BJ (cell line): ENCODE measurements at regions not wholly inside any gene's neighbourhood (a gene's known extent, or its start where the extent isn't known, plus 50 kb on each side); places are given as distances from the start of the nearest gene placed in this dataset.

Experiments used
- CTCF ChIA-PET: fragments of 350-600 bp; formaldehyde crosslinking; extraction: SDS; loops from one replicate; lab custom pipeline; 2021; ENCODE audit warnings: antibody characterized with exemption, inconsistent platforms; lab: Yijun Ruan, JAX
- POLR2A ChIA-PET: fragments of 300-600 bp; sonication (Branson Sonifier 250); formaldehyde crosslinking; extraction: SDS; loops from one replicate; lab custom pipeline; 2021; ENCODE audit warnings: antibody characterized with exemption; lab: Charles Lee
- DNase-seq: peaks from one replicate; pipeline ENCODE4 v3.0.0-alpha.2; 2011; ENCODE audit warnings: low read depth
- H3K27me3 ChIP-seq: 2 replicates; pipeline ENCODE4 v1.6.0; 2011; ENCODE audit warnings: low read length; ENCODE audit not compliant: control insufficient read depth, insufficient read depth
- H3K36me3 ChIP-seq: 2 replicates; pipeline ENCODE4 v1.5.1; 2011; ENCODE audit warnings: low read length; ENCODE audit not compliant: control insufficient read depth, insufficient read depth
- H3K4me3 ChIP-seq: 2 replicates; pipeline ENCODE4 v1.5.1; 2011; ENCODE audit warnings: low read depth, mild to moderate bottlenecking, control low read depth, low read length
- TF ChIP-seq, protein P1 (sequence below): IDR thresholded peaks from 2 replicates; pipeline ENCODE4 v1.5.1; 2011; ENCODE audit warnings: low read depth, mild to moderate bottlenecking, control low read depth, inconsistent platforms, low read length, moderate library complexity; ENCODE audit not compliant: insufficient read depth

DNA sequence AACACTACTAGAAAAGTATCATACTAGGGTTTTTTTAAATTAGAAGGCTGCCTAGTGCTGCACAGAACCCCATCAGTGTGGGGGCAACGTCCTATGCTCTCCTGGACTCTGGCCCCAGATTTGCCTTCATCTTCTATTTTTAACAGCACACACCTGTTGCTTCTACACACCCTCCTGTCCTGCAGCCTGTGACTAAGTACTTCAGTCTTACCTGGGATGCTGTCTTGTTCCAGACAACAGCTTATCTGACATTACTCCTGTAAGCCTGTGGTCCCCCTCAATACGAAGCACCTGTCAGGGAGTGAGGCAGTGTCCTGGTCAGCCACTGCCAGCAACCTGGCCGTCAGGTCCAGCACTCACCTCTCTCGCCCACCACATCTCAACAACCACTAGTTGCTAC is 247.6 kb upstream of the PSMD7 start:
- H3K27me3 ChIP-seq, result no peaks in the 10 kb centered on the region
- TF ChIP-seq, protein P1, sequence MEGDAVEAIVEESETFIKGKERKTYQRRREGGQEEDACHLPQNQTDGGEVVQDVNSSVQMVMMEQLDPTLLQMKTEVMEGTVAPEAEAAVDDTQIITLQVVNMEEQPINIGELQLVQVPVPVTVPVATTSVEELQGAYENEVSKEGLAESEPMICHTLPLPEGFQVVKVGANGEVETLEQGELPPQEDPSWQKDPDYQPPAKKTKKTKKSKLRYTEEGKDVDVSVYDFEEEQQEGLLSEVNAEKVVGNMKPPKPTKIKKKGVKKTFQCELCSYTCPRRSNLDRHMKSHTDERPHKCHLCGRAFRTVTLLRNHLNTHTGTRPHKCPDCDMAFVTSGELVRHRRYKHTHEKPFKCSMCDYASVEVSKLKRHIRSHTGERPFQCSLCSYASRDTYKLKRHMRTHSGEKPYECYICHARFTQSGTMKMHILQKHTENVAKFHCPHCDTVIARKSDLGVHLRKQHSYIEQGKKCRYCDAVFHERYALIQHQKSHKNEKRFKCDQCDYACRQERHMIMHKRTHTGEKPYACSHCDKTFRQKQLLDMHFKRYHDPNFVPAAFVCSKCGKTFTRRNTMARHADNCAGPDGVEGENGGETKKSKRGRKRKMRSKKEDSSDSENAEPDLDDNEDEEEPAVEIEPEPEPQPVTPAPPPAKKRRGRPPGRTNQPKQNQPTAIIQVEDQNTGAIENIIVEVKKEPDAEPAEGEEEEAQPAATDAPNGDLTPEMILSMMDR, result no peak
- ChIA-PET POLR2A (no interaction called here), CTCF (interaction anchor here (1.6 kb wide), 1 partner anchor 14 kb away, joined by 4 read pairs; no protein-coding TSS in a partner anchor)
- H3K36me3 ChIP-seq, result no peaks in the 10 kb centered on the region
- H3K4me3 ChIP-seq, result no peak overlapping the region
- DNase-seq, result no peak

DNA sequence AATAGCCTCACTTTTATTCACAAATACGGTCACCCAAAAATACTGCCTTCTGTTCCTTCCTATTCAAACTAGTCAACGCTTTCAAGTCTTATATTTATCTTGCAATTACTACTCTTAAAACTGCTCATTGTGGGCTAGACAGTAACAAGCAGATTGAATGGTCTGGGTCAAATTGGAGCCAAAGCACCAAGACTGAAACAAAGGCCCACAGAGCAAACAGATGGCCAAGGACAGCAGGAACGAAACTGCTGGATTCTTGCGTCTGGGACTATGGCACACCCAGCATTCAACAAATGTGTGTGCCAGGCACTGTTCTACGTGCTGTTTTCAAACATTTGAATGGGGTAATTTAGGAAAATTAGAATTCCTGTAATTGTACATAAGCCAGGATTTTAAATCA is 250.1 kb upstream of the PSMD7 start:
- ChIA-PET POLR2A (no interaction called here), CTCF (interaction anchor here (2.3 kb wide), 1 partner anchor 11 kb away, joined by 7 read pairs; no protein-coding TSS in a partner anchor)
- Histone ChIP-seq H3K4me3 (no peak overlapping the region), H3K27me3 (no peaks in the 10 kb centered on the region), H3K36me3 (no peaks in the 10 kb centered on the region)
- DNase-seq, result no peak
- TF ChIP-seq, protein P1, result no peak

DNA sequence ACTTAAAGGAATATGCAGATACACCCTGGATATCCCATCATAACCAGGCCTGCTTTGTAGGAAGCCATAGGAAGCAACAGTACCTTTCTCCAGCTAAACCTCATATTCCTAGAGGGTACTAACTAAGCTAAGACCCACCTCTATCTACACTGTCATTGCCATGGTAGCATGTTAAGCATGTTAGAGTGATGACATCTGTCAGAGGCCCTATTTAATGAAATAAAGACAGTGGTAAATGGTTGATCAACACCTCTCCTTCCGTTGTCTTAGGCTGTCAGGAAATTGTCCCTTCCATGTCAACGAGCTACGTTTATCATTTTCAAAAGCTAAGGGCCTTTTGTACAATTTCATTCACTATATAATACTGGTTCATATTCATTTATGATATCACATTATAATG is 251.1 kb upstream of the PSMD7 start:
- POLR2A ChIA-PET, result no interaction called here
- no peaks in the 10 kb centered on the region for H3K36me3 ChIP-seq
- no peak overlapping the region for H3K4me3 ChIP-seq
- H3K27me3 ChIP-seq, result no peaks in the 10 kb centered on the region
- TF ChIP-seq, protein P1, result no peak
- CTCF ChIA-PET, result interaction anchor here (2.3 kb wide), 1 partner anchor 10 kb away, joined by 7 read pairs; no protein-coding TSS in a partner anchor
- no peak for DNase-seq

DNA sequence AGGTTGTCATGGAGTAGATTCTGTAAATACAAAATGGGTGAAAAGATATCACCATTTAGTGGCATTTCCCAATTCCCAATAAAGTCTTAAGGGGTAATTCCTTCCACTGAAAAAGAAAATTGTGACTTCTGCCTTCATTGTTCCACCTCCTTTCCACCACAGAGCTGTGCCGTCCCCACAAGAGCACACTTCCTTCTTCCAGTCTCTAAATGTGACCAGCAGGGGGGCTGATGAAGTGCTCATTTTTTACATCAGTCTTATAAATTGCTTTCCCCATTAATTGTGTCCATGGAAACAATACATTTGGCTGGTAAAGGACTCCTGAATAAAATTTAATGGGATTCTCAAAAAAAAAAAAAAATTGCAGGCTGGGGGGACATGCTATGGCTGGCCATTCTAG is 260.8 kb upstream of the PSMD7 start:
- no peak overlapping the region for H3K4me3 ChIP-seq
- TF ChIP-seq, protein P1, result no peak
- H3K27me3 ChIP-seq, result no peaks in the 10 kb centered on the region
- H3K36me3 ChIP-seq, result no peaks in the 10 kb centered on the region
- no peak for DNase-seq
- ChIA-PET CTCF (interaction anchor here (1.0 to 1.6 kb wide), 5 partner anchors 9 to 1962 kb away, joined by 3 to 7 read pairs (median 4); no protein-coding TSS in a partner anchor), POLR2A (no interaction called here)

DNA sequence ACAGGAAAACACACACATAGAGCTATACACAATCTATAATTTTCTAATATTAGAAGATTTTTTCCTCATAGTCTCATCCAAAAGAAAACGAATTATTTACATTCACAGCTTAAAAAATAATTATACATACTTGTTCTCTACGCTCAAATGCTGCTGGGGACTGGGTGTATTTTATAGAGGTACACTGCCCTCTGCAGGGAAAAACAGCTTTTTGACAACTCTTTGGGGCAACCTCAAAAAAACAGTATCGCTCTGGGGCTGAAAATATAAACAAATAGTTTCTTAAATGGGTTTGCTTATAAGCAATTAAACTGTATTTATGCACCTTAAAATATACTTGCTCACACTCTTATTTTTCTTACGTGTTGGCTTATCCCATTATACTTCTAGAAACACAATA is 261.8 kb upstream of the PSMD7 start:
- no peak overlapping the region for H3K4me3 ChIP-seq
- CTCF ChIA-PET, result interaction anchor here (0.5 to 1.6 kb wide), 14 partner anchors 10 to 1961 kb away, joined by 3 to 11 read pairs (median 4); no protein-coding TSS in a partner anchor

More for the DNA sequence above, 261.8 kb upstream of the PSMD7 start:
- POLR2A ChIA-PET, result no interaction called here
- no peaks in the 10 kb centered on the region for H3K36me3 ChIP-seq
- TF ChIP-seq, protein P1, result peak; percentile 40; the same call in 1 of the 2 replicates
- no peaks in the 10 kb centered on the region for H3K27me3 ChIP-seq
- no peak for DNase-seq
